ENCODE measurements at regions not wholly inside any gene's neighbourhood (a gene's known extent, or its start where the extent isn't known, plus 50 kb on each side); places are given as distances from the start of the nearest gene placed in this dataset.

GRCh38 chr7:343864-344607 is 54.1 kb downstream of the FOXL3 start:
- no peak overlapping the region for H3K27ac Mint-ChIP-seq

GRCh38 chr7:344608-344994 is 54.6 kb downstream of the FOXL3 start:
- ChIA-PET CTCF (no interaction called here), POLR2A (no interaction called here)
- Mint-ChIP-seq H3K27me3 (no peaks in the 10 kb centered on the region), H3K27ac (no peak overlapping the region), H3K4me1 (no peaks in the 10 kb centered on the region), H3K4me3 (no peak overlapping the region), H3K36me3 (ENCODE audit: low read depth) (no peaks in the 10 kb centered on the region), H3K9me3 (no peaks in the 10 kb centered on the region)
- TF ChIP-seq CTCF (IDR thresholded peaks at IDR 0.05), result no peak
- intact Hi-C loops (cut with micrococcal nuclease), result no loop called here
- DNase-seq, result no peak
- ATAC-seq (ENCODE audit: low read depth), result no peak

More at GRCh38 chr7:343864-344607, 54.1 kb downstream of the FOXL3 start:
- no peak for ATAC-seq (ENCODE audit: low read depth)
- ChIA-PET POLR2A (no interaction called here), CTCF (no interaction called here)
- no peak for TF ChIP-seq CTCF (IDR thresholded peaks at IDR 0.05)
- Mint-ChIP-seq H3K4me1 (no peaks in the 10 kb centered on the region), H3K9me3 (no peaks in the 10 kb centered on the region), H3K27me3 (no peaks in the 10 kb centered on the region), H3K4me3 (no peak overlapping the region), H3K36me3 (ENCODE audit: low read depth) (no peaks in the 10 kb centered on the region)
- intact Hi-C loops (cut with micrococcal nuclease), result no loop called here
- DNase-seq, result no peak

- Mint-ChIP-seq H3K36me3 (ENCODE audit: low read depth) (no peaks in the 10 kb centered on the region), H3K4me3 (no peak overlapping the region), H3K27ac (no peak overlapping the region), H3K27me3 (no peaks in the 10 kb centered on the region), H3K9me3 (no peaks in the 10 kb centered on the region), H3K4me1 (no peaks in the 10 kb centered on the region)
- TF ChIP-seq CTCF (IDR thresholded peaks at IDR 0.05), result no peak
- ChIA-PET POLR2A (no interaction called here), CTCF (no interaction called here)
- intact Hi-C loops (cut with micrococcal nuclease), result no loop called here
- DNase-seq (no peak), ATAC-seq (ENCODE audit: low read depth) (no peak)
Measured at GRCh38 chr7:346116-346898, 56.3 kb downstream of the FOXL3 start.

GRCh38 chr7:347001-347590 is 57.1 kb downstream of the FOXL3 start:
- no peak for ATAC-seq (ENCODE audit: low read depth)
- Mint-ChIP-seq H3K27ac (no peak overlapping the region), H3K36me3 (ENCODE audit: low read depth) (no peaks in the 10 kb centered on the region), H3K9me3 (no peaks in the 10 kb centered on the region), H3K4me3 (no peak overlapping the region), H3K4me1 (peaks cover 5% of the 10 kb centered on the region), H3K27me3 (peaks cover 6% of the 10 kb centered on the region)
- ChIA-PET POLR2A (no interaction called here), CTCF (no interaction called here)
- intact Hi-C loops (cut with micrococcal nuclease), result no loop called here
- no peak for TF ChIP-seq CTCF (IDR thresholded peaks at IDR 0.05)
- no peak for DNase-seq
